Mucosa of descending colon (tissue), 3 donors: ENCODE measurements at regions not wholly inside any gene's neighbourhood (a gene's known extent, or its start where the extent isn't known, plus 50 kb on each side); places are given as distances from the start of the nearest gene placed in this dataset.

Source experiments
- ATAC-seq: fragments of 200-7000 bp; cut with Tn5 transposase; one replicate; pipeline ENCODE4 v1.9.1; 2020; ENCODE audit warnings: mild to moderate bottlenecking, moderate library complexity
- DNase-seq, 3 donors: peaks; one replicate each; pipeline ENCODE4 v3.0.0-alpha.2; 2020
- H3K36me3 ChIP-seq: fragments of 200-600 bp; one replicate; pipeline ENCODE4 v1.8.0; 2021; ENCODE audit warnings: low read depth, mild to moderate bottlenecking
- H3K4me1 ChIP-seq: fragments of 200-600 bp; one replicate; pipeline ENCODE4 v1.8.0; 2021; ENCODE audit warnings: low read depth, mild to moderate bottlenecking
- H3K4me3 ChIP-seq: fragments of 200-600 bp; one replicate; pipeline ENCODE4 v1.8.0; 2021; ENCODE audit warnings: mild to moderate bottlenecking
- H3K9me3 ChIP-seq: fragments of 200-600 bp; one replicate; pipeline ENCODE4 v1.8.0; 2021; ENCODE audit warnings: mild to moderate bottlenecking
- intact Hi-C, 2 donors: fragments of 100-400 bp; cut with DNase I in 1 of 2; cut with micrococcal nuclease in 1 of 2; formaldehyde crosslinking; loops; one replicate each; pipeline versions ENCODE4 v1.11.0 to v1.11.1; 2022; cut with DNase I, micrococcal nuclease
- TF ChIP-seq, protein P1 (sequence below): fragments of 200-600 bp; IDR thresholded peaks from one replicate; pipeline ENCODE4 v1.8.0; 2022; ENCODE audit warnings: antibody characterized with exemption, mild to moderate bottlenecking
- donor health status: DM: no; HTN: no; CAD: no; lungs with moderate emphysema.
- donor health status: DM: no; HTN: no; CAD: no.
- donor health status: DM: no; HTN: yes; CAD: no.

DNA sequence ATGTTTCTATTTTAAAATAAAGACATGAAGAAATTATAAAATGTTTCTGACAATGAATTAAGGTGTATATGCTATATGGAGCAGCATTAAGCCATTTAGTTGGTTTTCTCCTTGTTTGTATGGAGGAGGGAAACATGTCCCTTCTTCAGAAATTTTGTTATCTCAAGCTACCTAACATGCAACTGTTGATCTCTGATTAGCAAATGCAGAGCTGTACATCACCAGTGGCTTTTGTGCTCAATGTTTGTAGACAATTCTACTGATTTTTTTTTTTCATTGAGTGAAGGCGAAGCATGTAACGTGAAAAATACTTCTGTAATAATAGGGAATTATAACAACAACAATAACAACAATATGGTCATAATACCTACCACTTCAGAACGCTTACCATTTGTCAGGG, 463.7 kb downstream of the PLPP3 start:
- TF ChIP-seq, protein P1, sequence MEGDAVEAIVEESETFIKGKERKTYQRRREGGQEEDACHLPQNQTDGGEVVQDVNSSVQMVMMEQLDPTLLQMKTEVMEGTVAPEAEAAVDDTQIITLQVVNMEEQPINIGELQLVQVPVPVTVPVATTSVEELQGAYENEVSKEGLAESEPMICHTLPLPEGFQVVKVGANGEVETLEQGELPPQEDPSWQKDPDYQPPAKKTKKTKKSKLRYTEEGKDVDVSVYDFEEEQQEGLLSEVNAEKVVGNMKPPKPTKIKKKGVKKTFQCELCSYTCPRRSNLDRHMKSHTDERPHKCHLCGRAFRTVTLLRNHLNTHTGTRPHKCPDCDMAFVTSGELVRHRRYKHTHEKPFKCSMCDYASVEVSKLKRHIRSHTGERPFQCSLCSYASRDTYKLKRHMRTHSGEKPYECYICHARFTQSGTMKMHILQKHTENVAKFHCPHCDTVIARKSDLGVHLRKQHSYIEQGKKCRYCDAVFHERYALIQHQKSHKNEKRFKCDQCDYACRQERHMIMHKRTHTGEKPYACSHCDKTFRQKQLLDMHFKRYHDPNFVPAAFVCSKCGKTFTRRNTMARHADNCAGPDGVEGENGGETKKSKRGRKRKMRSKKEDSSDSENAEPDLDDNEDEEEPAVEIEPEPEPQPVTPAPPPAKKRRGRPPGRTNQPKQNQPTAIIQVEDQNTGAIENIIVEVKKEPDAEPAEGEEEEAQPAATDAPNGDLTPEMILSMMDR = no peak
- H3K9me3 ChIP-seq = no peaks in the 10 kb centered on the region
- DNase-seq (no peak), ATAC-seq (no peak)
- H3K36me3 ChIP-seq = no peaks in the 10 kb centered on the region
- H3K4me3 ChIP-seq = no peak overlapping the region
- H3K4me1 ChIP-seq = no peaks in the 10 kb centered on the region
- intact Hi-C loops = no loop called here

DNA sequence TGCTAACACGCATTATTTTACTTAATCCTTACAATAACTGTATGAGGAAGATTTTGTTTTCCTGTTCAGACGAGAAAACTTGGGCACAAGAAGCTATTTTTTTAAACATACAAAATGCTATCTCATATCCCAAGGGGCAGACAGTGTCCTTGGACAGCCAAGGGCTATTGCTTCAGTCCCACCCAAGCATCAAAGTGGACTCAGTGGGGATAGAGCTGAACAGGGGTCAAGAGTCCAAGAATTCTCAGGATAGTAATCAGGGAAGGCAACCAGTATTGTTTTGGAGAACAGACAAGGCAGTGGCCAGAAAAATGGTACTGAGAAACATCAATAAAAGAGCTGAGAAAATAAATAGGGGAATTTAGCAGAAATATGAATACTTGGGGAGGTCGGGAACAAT, 465.7 kb downstream of the PLPP3 start:
- Histone ChIP-seq H3K4me3 (no peak overlapping the region), H3K4me1 (no peaks in the 10 kb centered on the region), H3K9me3 (no peaks in the 10 kb centered on the region), H3K36me3 (no peaks in the 10 kb centered on the region)
- intact Hi-C loops = no loop called here
- TF ChIP-seq, protein P1 = no peak
- DNase-seq = no peak
- ATAC-seq = no peak

DNA sequence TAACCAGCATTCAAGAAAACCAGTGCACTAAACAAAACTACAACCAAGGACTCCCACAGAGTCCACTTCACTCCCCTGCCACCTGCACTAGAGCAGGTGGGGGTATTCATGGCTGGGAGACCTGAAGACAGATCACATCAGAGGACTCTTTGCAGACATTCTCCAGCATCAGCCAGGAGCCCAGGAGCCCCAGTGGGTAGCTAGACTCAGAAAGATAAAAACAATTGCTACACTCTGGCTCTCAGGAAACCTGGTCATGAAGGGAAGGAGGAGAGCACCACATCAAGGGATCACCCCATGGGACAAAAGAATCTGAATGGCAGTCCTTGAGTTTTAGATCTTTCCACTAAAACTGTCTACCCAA, 472.1 kb downstream of the PLPP3 start:
- Histone ChIP-seq H3K4me1 (no peaks in the 10 kb centered on the region), H3K4me3 (no peak overlapping the region), H3K36me3 (no peaks in the 10 kb centered on the region), H3K9me3 (peaks cover 3% of the 10 kb centered on the region)
- DNase-seq (no peak), ATAC-seq (no peak)
- intact Hi-C loops = no loop called here
- TF ChIP-seq, protein P1 = no peak

DNA sequence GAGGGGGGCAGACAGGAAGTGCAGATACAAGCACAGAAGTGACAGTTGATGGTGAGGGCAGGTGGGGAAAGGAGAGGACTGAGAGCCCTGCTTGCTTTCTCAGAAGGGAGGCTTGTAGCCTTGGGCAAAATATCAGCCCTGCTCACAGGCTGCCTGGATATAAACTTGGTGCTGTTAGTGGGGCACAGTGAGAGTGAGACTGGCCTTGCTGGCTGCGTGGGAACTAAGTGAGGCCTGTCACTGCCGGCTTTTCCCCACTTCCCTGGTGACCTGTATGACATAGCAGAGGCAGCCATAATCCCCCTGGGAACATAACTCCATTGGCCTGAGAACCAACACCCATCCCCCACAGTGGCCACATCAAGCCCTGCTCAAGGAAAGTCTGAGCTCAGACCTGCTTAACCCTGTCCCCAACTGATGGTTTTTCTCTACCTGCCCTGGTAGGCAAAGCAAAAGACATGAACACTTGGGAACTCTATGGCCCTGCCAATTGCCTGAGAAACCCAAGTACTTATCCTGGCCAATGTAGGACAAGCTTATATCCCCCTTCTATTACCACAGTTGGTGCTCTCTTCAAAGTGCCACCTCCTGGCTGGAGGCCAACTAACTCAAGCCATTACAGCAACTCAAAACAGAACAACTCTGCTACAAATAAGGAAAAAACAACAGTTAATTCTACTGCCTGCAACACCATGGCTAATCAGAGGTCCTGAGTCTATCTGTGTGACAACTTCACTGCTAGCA, 472.7 kb downstream of the PLPP3 start:
- DNase-seq = no peak
- Histone ChIP-seq H3K4me1 (no peaks in the 10 kb centered on the region), H3K9me3 (peaks cover 3% of the 10 kb centered on the region), H3K36me3 (no peaks in the 10 kb centered on the region), H3K4me3 (no peak overlapping the region)
- intact Hi-C loops = no loop called here
- TF ChIP-seq, protein P1 = no peak
- no peak for ATAC-seq

DNA sequence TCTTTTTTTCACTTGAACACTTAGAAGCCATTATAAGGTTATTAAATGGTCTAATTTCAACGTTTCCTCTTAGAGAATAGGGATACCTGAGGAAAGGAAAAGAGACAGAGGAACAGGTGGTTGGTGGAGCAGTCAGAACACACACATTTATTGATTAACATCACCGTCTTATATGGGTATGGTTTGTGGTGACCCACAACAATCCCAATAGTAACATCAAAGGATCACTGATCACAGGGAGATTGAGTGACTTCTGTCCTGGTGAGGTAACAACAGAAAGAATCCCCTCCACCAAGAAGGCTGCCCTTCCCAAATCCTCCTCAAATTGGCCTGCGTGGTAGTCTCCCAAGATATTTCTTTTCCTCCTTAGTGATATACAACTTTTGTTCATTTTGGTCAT, 474.0 kb downstream of the PLPP3 start:
- no peaks in the 10 kb centered on the region for H3K4me1 ChIP-seq
- no peak for ATAC-seq
- H3K9me3 ChIP-seq = peaks cover 3% of the 10 kb centered on the region
- TF ChIP-seq, protein P1 = no peak
- no peak overlapping the region for H3K4me3 ChIP-seq
- DNase-seq = no peak
- intact Hi-C loops = no loop called here
- no peaks in the 10 kb centered on the region for H3K36me3 ChIP-seq
